ENCODE measurements at regions not wholly inside any gene's neighbourhood (a gene's known extent, or its start where the extent isn't known, plus 50 kb on each side); places are given as distances from the start of the nearest gene placed in this dataset.

GRCh38 chr1:60575326-60575977 is 501.9 kb upstream of the C1orf87 start:
- no peak for DNase-seq

DNA sequence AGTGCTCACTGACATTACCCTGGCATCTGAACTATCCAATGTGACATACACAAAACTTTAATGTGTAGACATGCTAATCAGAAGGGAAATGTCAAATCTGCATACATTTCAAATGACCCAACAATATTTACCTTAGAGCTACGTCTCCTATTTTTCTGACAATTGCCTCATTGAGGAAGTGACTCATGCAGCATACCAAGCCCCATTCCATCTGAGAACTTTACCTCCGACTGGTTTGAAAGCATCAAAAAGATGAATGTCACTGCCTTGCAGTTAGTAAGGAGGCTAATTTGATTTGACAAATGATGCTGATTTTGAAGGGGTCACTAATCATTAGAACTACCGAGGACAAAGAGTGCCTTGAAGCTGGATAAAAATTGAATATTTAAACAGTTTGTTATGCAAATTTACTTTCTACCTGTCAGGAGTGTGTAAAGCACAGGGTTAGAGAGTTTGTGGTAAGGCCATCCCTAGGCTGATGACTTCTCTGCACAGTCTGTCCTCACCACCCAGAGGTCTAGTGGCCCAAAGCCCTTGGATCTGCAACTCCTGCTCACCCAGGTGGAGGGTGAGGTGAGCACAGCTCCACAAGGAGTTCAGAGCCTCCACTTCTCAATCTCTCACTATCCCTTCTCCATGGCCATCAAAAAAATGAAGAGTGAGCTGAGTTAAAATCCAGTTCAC is 500.3 kb upstream of the C1orf87 start:
- DNase-seq = peak; percentile 83

- no peak for DNase-seq
Observed at GRCh38 chr1:60573121-60573520, 499.6 kb upstream of the C1orf87 start.

- DNase-seq = no peak
Observed at GRCh38 chr1:60572378-60572777, 498.8 kb upstream of the C1orf87 start.

DNA sequence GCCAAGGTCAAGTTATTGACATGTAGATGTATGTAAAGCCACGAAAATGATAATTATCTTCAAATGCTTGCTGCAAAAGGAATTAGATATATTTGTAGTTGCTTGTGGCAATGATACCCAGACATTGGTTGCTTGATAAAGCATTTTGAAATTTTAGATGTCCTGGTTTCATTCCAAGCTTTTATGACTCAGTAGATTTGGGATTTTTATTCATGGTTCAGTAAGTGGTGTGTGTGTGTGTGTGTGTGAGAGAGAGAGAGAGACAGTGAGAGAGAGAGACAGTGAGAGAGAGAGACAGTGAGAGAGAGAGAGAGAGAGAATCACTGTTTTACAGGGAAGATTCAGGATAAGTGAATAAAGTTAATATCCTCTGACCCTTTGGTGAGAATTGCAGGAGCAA is 498.2 kb upstream of the C1orf87 start:
- peak; percentile 77 for DNase-seq

GRCh38 chr1:60569189-60569588 is 495.6 kb upstream of the C1orf87 start:
- no peak for DNase-seq

DNA sequence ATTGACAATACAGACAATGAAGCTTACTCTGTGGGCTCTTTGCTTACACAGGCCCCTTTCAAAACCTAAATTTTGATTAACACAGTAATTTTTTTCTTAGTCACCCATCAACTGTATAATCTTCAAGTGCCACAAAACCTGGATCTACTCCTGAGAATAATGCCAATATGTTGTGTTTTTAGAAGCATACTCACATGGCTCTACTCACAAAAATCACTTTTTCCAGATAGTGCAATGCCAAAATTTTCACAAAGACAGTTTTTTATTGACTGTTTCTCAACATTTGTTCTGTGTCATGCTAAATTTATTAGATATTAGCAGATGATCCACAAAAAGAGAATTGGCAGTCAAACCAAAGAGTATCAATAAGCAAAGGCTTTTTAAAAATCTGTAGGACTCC is 493.7 kb upstream of the C1orf87 start:
- DNase-seq = no peak

- no peak for DNase-seq
Observed at GRCh38 chr1:60564916-60565750, 491.6 kb upstream of the C1orf87 start.

- no peak for DNase-seq
Observed at GRCh38 chr1:60563777-60564535, 490.4 kb upstream of the C1orf87 start.

DNA sequence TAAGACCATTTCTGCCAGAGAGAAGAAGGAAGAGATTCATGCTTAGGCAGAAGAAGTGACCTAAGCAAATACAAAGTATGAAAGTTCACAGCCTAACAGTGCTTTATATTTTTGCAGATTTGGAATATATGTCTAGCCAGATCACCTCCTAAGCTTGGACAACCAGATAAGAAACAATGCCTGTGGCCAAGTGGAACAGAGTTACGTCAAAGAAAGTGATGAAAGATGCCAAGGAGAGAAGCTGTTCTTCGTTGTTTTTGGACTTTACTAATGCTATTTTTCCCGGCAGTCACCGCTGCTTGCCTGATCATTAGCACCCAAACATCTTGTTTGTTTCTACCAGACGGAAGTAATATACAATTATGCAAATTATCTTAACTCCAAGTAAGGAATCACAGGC is 489.2 kb upstream of the C1orf87 start:
- DNase-seq = no peak

DNA sequence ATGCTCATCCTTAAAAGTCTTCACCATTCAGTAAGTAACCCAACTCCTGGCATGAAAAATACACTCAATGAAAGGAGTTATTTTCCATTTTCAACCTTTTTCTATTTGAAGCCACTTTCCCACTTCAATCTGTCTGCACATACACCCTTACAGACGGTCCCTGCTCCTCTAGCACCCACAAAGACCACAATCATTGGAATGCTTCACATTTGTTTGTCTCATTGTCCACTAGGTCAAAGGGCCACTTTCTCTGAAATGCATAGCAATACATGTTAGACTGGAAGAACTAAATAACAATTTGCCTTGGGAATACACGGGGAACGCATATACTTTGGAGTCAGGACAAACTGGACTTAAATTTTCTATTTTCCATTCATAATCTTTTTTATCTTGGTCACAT is 487.1 kb upstream of the C1orf87 start:
- DNase-seq = no peak

DNA sequence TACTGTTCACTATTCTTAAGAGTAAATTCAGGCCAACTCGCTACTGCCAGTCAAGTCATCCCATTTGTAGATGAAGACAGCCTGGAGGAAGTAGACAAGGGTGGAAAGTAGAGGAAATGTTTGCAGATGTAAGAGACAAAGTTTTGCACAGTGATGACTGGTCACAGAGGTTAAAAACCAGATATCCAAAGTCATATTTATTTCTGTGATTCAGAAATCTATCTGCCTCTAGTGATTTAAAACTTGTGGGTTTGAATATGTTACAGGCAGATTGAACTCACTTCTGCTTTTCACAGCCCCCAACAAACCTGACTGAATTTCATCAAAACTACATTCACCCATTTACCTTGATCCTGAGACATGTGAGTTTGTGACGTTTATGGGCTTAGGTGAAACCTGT is 484.7 kb upstream of the C1orf87 start:
- DNase-seq = no peak

- DNase-seq = no peak
Observed at GRCh38 chr1:60553730-60554129, 480.2 kb upstream of the C1orf87 start.

- DNase-seq = no peak
Observed at GRCh38 chr1:60547821-60548220, 474.3 kb upstream of the C1orf87 start.

DNA sequence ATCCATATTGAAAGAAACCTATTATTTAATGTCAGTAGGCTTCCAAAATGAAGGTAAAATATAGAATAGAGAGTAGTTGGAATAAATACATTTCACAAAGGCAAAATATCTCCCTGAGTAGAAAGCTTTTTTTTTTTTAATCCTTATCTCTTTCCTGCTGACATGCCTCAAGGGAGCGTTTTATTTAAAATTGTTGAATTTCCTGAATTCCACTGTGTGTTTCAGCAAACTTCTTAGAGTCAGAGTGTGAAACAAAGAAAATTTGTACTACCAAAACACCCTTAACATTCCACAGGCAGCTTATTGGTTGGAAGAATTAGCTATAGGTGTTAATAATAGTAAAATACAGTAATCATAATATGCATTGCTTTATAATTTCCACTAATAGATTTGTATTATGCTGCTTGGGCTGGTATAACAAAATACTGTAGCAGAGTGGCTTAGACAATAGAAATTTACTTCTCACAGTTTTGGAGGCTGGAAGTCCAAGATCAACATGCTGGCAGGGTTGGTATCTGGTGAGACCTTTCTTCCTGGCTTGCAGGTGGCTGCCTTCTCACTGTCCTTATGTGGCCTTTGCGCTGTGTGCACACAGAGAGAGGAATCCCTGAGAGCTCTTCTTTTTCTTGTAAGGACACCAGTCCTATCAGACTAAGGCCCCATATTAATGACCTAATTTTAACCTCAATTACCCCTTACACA is 468.4 kb upstream of the C1orf87 start:
- DNase-seq = no peak

DNA sequence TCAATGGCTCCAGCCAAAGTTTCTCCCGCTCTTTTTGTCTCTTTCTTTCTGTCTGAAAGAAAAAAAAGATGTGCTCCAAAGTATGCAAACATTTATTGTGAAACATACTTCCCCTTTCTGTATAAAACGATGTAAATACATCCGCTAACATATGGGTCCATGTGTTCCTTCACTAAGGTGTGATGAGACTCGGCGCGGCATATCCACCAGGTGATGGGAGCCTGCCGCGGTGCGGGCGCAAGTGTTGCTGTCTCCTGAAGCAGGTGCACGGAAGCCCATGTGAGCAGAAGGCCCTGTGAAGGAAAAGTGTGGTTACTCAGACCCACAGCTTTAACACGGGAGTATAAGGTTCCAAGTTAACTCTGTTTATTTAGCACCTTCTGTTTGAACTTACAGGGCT is 466.6 kb upstream of the C1orf87 start:
- no peak for DNase-seq

DNA sequence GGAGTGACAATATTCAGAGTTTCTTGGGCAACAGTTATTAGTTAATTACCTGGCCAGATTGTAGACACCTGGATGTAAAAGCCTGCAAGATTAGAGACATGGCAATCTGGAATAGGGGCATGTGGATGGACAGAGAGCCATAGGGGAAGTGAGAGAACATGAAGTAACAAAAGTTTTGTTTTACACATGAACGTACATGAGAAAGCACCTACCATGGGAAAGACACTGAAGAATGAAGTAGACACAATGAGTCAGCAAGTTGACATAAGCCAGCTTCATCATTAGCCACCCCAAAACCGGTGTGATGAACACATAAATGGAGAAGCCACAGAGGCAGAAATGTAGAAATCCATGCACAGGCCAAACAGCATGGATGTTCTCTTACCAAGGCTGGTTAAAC is 462.1 kb upstream of the C1orf87 start:
- no peak for DNase-seq

GRCh38 chr1:60527567-60527966 is 454.0 kb upstream of the C1orf87 start:
- DNase-seq = no peak

DNA sequence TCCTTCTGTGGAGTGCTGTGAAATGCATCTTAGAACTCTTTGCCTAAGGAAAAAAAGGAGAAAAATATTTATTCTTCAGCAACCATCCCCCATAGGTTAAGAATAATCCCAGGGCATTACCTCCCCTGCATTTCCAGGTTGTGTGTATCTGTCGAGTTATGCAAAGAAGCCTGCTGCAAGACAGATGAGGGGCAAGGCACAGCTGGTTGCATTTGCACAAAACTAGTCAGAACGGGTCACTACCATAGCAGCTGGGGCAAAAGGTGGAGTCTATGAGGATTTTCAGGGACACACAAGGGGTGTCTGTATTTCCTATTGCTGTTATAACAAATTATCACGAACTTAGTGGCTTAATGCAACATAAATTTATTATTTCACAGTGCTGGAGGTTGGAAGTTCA is 443.4 kb upstream of the C1orf87 start:
- DNase-seq = no peak

GRCh38 chr1:60510162-60510561 is 436.6 kb upstream of the C1orf87 start:
- no peak for DNase-seq

DNA sequence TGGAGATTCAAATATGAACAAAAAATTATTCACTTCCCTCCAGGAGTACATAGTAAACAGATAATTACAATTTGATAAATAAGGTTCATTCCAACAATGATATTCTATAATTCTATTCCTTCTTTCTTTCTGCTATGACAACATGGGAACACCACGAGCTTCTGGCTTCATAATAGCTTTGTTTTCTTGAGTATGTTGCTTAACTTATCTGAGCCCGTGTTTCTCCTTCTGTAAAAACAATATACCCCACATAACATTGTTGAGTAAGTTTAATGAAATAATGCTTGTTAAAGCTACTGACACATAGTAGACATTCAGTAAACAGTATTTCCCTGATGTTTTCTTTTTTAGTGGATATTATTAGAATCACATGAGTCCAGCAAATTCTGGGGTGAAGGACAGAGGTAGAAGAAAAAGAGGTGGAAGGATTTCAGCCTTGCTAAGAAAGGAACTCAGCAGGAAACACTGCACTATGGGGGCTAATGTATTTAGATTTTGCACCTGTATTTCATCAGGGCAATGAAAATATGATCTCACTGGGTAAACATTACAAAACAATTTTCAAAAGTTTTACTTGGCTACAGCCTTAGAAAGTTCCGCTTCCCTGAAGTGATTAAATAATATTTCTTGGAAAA is 430.8 kb upstream of the C1orf87 start:
- no peak for DNase-seq

- no peak for DNase-seq
Observed at GRCh38 chr1:60503266-60503925, 429.8 kb upstream of the C1orf87 start.
